Upper lobe of left lung (tissue), 6 donors: ENCODE measurements at regions not wholly inside any gene's neighbourhood (a gene's known extent, or its start where the extent isn't known, plus 50 kb on each side); places are given as distances from the start of the nearest gene placed in this dataset.

Experiments used
- ATAC-seq, 2 donors: fragments of 200-7000 bp; cut with Tn5 transposase; one replicate each; pipeline ENCODE4 v1.9.1; 2022; ENCODE audit warnings: mild to moderate bottlenecking in 2 of 2, moderate library complexity in 2 of 2; ENCODE audit not compliant: low FRiP score in 2 of 2
- DNase-seq, 2 donors: peaks; one replicate each; pipeline ENCODE4 v3.0.0-alpha.2; 2019 to 2020
- H3K27ac ChIP-seq, 4 donors: fragments of 200-600 bp; sonication (generic); one replicate each; pipeline ENCODE4 v1.5.1; 2016 to 2019
- H3K27me3 ChIP-seq, 4 donors: fragments of 200-600 bp; sonication (generic); one replicate each; pipeline ENCODE4 v1.5.1; 2017 to 2019
- H3K36me3 ChIP-seq, 4 donors: fragments of 200-600 bp; sonication (generic); one replicate each; pipeline ENCODE4 v1.5.1; 2016 to 2019
- H3K4me1 ChIP-seq, 4 donors: fragments of 200-600 bp; sonication (generic); one replicate each; pipeline ENCODE4 v1.5.1; 2018 to 2019
- H3K4me3 ChIP-seq, 4 donors: fragments of 200-600 bp; sonication (generic); one replicate each; pipeline ENCODE4 v1.5.1; 2017 to 2019; ENCODE audit warnings: mild to moderate bottlenecking in 2 of 4, moderate library complexity in 1 of 4
- H3K9me3 ChIP-seq, 4 donors: fragments of 200-600 bp; sonication (generic); one replicate each; pipeline ENCODE4 v1.5.1; 2018 to 2019
- CTCF ChIP-seq, 6 experiments: fragments of 450-650 bp in 4 of 6; fragments of 200-600 bp in 2 of 6; sonication (generic) in 2 of 6; IDR thresholded peaks; one replicate each; pipeline ENCODE4 v1.5.1; 2016 to 2019; ENCODE audit warnings: antibody characterized with exemption in 6 of 6
- EP300 ChIP-seq, 4 donors: sonication (generic); formaldehyde crosslinking; IDR thresholded peaks; one replicate each; pipeline ENCODE4 v1.5.1; 2017; ENCODE audit warnings: antibody characterized with exemption in 4 of 4, control low read depth in 2 of 4
- POLR2A ChIP-seq, 4 donors: fragments of 450-650 bp; IDR thresholded peaks; one replicate each; pipeline ENCODE4 v1.5.1; 2016 to 2017; ENCODE audit warnings: antibody characterized with exemption in 4 of 4, mild to moderate bottlenecking in 2 of 4
- POLR2AphosphoS5 ChIP-seq, 2 donors: sonication (generic); formaldehyde crosslinking; IDR thresholded peaks; one replicate each; pipeline ENCODE4 v1.5.1; 2017; ENCODE audit warnings: antibody characterized with exemption in 2 of 2
- WGBS, 2 donors: methylation state at CpG; one replicate each; pipeline ENCODE4 v1.1.5; 2017 to 2018; 5-methylcytosine and 5-hydroxymethylcytosine counted together
- donor health status: DM: no; HTN: no; CAD: no; lungs with moderate emphysema.
- donor health status: DM: no; HTN: yes; CAD: no; lungs with severe emphysema.

GRCh38 chr1:73516451-73516850, 681.5 kb downstream of the LRRIQ3 start:
- no peaks in the 10 kb centered on the region for H3K4me1 ChIP-seq
- no peak for TF ChIP-seq CTCF (IDR thresholded peaks at IDR 0.05)
- TF ChIP-seq POLR2AphosphoS5 (IDR thresholded peaks at IDR 0.05), result no peak
- TF ChIP-seq POLR2A (IDR thresholded peaks at IDR 0.05), result no peak
- no peak for TF ChIP-seq EP300 (IDR thresholded peaks at IDR 0.05)
- WGBS, 2 donors, result 29 to 34% methylated on average over 1 of the region's 1 CpG
- H3K27ac ChIP-seq, result no peak overlapping the region
- H3K36me3 ChIP-seq, result no peaks in the 10 kb centered on the region
- no peaks in the 10 kb centered on the region for H3K27me3 ChIP-seq
- no peaks in the 10 kb centered on the region for H3K9me3 ChIP-seq
- ATAC-seq, result peak in 1 of 2 donors; percentile 49
- H3K4me3 ChIP-seq, result no peak overlapping the region
- DNase-seq, result no peak

- no peak overlapping the region for H3K27ac ChIP-seq
- H3K4me1 ChIP-seq, result no peaks in the 10 kb centered on the region
- no peaks in the 10 kb centered on the region for H3K36me3 ChIP-seq
- no peak for TF ChIP-seq EP300 (IDR thresholded peaks at IDR 0.05)
- H3K27me3 ChIP-seq, result no peaks in the 10 kb centered on the region
- no peaks in the 10 kb centered on the region for H3K9me3 ChIP-seq
- no peak for DNase-seq
- ATAC-seq, result no peak
- no peak overlapping the region for H3K4me3 ChIP-seq
Observed at GRCh38 chr1:73511038-73511437, 686.9 kb downstream of the LRRIQ3 start.

DNA sequence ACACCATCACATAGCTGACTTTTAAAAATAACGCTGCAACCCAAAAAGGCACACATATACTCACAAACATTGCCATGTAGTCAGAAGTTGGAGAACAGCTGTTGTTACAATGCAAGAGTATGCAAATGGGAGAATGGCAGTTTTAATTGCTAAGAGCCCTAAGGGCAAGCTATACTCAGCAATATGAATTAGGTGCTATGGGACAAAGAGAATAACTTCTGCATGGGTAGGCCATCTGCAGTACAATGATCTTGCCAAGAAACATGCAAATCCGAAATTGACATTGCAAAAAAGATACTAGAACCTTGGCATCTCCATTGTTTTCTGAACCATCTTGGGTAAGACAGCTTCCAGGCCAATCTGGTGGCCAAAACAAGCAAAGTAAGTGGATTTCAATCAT, 697.8 kb downstream of the LRRIQ3 start:
- ATAC-seq (no peak), DNase-seq (no peak)
- Histone ChIP-seq H3K36me3 (no peaks in the 10 kb centered on the region), H3K4me3 (no peak overlapping the region), H3K27ac (no peak overlapping the region), H3K4me1 (no peaks in the 10 kb centered on the region), H3K27me3 (no peaks in the 10 kb centered on the region), H3K9me3 (no peaks in the 10 kb centered on the region)
- 19 to 35% methylated on average over 2 of the region's 2 CpGs for WGBS, 2 donors
- no peak for TF ChIP-seq CTCF (IDR thresholded peaks at IDR 0.05)

DNA sequence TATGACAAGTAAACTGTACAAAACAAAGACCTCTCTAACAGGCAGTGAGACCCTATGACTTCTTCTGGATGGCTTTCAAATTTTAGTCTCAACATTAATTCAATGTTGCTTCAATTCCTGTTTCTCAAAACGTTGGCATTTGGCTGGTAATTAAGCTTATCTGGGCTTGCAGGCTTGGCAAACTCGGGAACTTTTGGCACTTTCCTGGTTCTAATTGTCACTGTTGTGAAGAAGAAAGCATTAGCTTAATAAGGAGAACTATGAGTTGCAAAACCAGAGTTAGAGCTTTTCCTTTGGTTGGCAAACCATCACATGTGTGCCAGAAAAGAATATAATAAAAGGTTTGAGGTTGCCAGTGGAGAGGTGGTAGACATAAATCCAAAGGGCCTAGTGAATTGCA, 698.3 kb downstream of the LRRIQ3 start:
- Histone ChIP-seq H3K27ac (no peak overlapping the region), H3K27me3 (no peaks in the 10 kb centered on the region), H3K4me1 (no peaks in the 10 kb centered on the region), H3K36me3 (no peaks in the 10 kb centered on the region), H3K4me3 (no peak overlapping the region), H3K9me3 (no peaks in the 10 kb centered on the region)
- DNase-seq (no peak), ATAC-seq (no peak)
- 34 to 35% methylated on average over 2 of the region's 2 CpGs for whole genome bisulfite sequencing, 2 donors
- no peak for TF ChIP-seq POLR2A (IDR thresholded peaks at IDR 0.05)
- no peak for TF ChIP-seq CTCF (IDR thresholded peaks at IDR 0.05)
- no peak for TF ChIP-seq EP300 (IDR thresholded peaks at IDR 0.05)
- no peak for TF ChIP-seq POLR2AphosphoS5 (IDR thresholded peaks at IDR 0.05)

DNA sequence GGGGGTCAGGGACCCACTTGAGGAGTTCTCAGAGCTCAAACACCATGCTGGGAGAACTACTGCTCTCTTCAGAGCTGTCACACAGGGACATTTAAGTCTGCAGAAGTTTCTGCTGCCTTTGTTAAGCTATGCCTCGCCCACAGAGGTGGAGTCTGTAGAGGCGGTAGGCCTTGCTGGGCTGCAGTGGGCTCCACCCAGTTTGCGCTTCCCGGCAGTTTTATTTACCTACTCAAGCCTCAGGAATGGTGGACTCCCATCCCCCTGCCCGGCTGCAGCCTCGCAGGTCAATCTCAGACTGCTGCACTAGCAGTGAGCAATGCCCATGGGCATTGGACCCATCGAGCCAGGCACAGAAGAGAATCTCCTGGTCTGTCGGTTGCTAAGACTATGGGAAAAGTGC, 706.4 kb downstream of the LRRIQ3 start:
- WGBS, 2 donors, result 88 to 89% methylated on average over 8 of the region's 8 CpGs
- Histone ChIP-seq H3K27me3 (no peaks in the 10 kb centered on the region), H3K36me3 (no peaks in the 10 kb centered on the region), H3K27ac (no peak overlapping the region), H3K9me3 (peaks cover 0 to 6% (median 0%) of the 10 kb centered on the region in 4 donors), H3K4me1 (no peaks in the 10 kb centered on the region), H3K4me3 (no peak overlapping the region)
- ATAC-seq, result no peak
- DNase-seq, result peak in 1 of 2 donors; percentile 4
- TF ChIP-seq POLR2A (IDR thresholded peaks at IDR 0.05), result no peak
- no peak for TF ChIP-seq CTCF (IDR thresholded peaks at IDR 0.05)
- no peak for TF ChIP-seq EP300 (IDR thresholded peaks at IDR 0.05)
- TF ChIP-seq POLR2AphosphoS5 (IDR thresholded peaks at IDR 0.05), result no peak
